BE2C (cell line): ENCODE measurements at regions not wholly inside any gene's neighbourhood (a gene's known extent, or its start where the extent isn't known, plus 50 kb on each side); places are given as distances from the start of the nearest gene placed in this dataset.

Source experiments
- DNase-seq: peaks from one replicate; pipeline ENCODE4 v3.0.0-alpha.2; 2020
- H3K27me3 ChIP-seq: fragments of 250-450 bp; sonication (Bioruptor Pico); 2 replicates; pipeline ENCODE4 v1.5.1; 2020; ENCODE audit warnings: mild to moderate bottlenecking
- H3K36me3 ChIP-seq: fragments of 250-450 bp; sonication (Bioruptor Pico); 2 replicates; pipeline ENCODE4 v1.5.1; 2020; ENCODE audit warnings: mild to moderate bottlenecking
- H3K4me1 ChIP-seq: fragments of 250-450 bp; sonication (Bioruptor Pico); 2 replicates; pipeline ENCODE4 v1.5.1; 2020
- H3K4me3 ChIP-seq: 2 replicates; pipeline ENCODE4 v1.5.1; 2011; ENCODE audit warnings: low read depth, low read length
- H3K9me3 ChIP-seq: fragments of 250-450 bp; sonication (Bioruptor Pico); 2 replicates; pipeline ENCODE4 v1.5.1; 2020
- TF ChIP-seq, protein P1 (sequence below): IDR thresholded peaks from 2 replicates; pipeline ENCODE4 v1.5.1; 2012; ENCODE audit warnings: mild to moderate bottlenecking, low read depth, low read length

- Histone ChIP-seq H3K4me1 (no peaks in the 10 kb centered on the region), H3K9me3 (no peaks in the 10 kb centered on the region), H3K36me3 (no peaks in the 10 kb centered on the region), H3K4me3 (no peak overlapping the region), H3K27me3 (no peaks in the 10 kb centered on the region)
- DNase-seq: no peak
- TF ChIP-seq, protein P1, sequence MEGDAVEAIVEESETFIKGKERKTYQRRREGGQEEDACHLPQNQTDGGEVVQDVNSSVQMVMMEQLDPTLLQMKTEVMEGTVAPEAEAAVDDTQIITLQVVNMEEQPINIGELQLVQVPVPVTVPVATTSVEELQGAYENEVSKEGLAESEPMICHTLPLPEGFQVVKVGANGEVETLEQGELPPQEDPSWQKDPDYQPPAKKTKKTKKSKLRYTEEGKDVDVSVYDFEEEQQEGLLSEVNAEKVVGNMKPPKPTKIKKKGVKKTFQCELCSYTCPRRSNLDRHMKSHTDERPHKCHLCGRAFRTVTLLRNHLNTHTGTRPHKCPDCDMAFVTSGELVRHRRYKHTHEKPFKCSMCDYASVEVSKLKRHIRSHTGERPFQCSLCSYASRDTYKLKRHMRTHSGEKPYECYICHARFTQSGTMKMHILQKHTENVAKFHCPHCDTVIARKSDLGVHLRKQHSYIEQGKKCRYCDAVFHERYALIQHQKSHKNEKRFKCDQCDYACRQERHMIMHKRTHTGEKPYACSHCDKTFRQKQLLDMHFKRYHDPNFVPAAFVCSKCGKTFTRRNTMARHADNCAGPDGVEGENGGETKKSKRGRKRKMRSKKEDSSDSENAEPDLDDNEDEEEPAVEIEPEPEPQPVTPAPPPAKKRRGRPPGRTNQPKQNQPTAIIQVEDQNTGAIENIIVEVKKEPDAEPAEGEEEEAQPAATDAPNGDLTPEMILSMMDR: no peak
Measured at GRCh38 chr4:163613383-163613782, 118.9 kb downstream of the TMA16 start.

- Histone ChIP-seq H3K4me1 (no peaks in the 10 kb centered on the region), H3K9me3 (no peaks in the 10 kb centered on the region), H3K36me3 (no peaks in the 10 kb centered on the region), H3K27me3 (no peaks in the 10 kb centered on the region), H3K4me3 (no peak overlapping the region)
- DNase-seq: no peak
- TF ChIP-seq, protein P1: no peak
Measured at GRCh38 chr4:163614866-163615265, 120.4 kb downstream of the TMA16 start.

GRCh38 chr4:163618845-163619244 is 124.4 kb downstream of the TMA16 start:
- DNase-seq: no peak
- no peaks in the 10 kb centered on the region for H3K27me3 ChIP-seq
- H3K9me3 ChIP-seq: no peaks in the 10 kb centered on the region
- no peaks in the 10 kb centered on the region for H3K4me1 ChIP-seq
- H3K36me3 ChIP-seq: no peaks in the 10 kb centered on the region
- TF ChIP-seq, protein P1: no peak
- H3K4me3 ChIP-seq: no peak overlapping the region

DNA sequence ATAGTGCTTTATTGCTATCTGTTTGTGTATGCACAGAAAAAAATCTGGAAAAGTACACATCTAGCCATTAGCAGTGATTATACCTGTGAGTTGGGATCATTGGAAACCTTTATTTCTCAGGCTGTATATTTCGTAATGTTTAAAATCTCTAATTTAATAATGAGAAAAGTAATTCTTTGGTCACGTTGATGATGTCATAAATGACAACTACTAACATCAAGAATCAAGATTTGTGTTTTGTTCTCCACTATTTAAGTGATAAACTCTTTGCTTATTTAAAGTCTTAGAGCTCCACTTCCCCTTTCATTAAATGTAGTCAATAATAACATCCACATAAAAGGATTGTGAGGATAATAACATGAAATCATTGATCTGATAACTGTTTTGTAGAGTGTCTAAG is 126.2 kb downstream of the TMA16 start:
- no peaks in the 10 kb centered on the region for H3K4me1 ChIP-seq
- DNase-seq: no peak
- H3K9me3 ChIP-seq: no peaks in the 10 kb centered on the region
- TF ChIP-seq, protein P1: no peak
- H3K36me3 ChIP-seq: no peaks in the 10 kb centered on the region
- H3K27me3 ChIP-seq: no peaks in the 10 kb centered on the region
- H3K4me3 ChIP-seq: no peak overlapping the region

- Histone ChIP-seq H3K36me3 (no peaks in the 10 kb centered on the region), H3K4me1 (no peaks in the 10 kb centered on the region), H3K4me3 (no peak overlapping the region), H3K27me3 (no peaks in the 10 kb centered on the region), H3K9me3 (no peaks in the 10 kb centered on the region)
- DNase-seq: no peak
- TF ChIP-seq, protein P1: no peak
Measured at GRCh38 chr4:163621821-163622220, 127.3 kb downstream of the TMA16 start.

DNA sequence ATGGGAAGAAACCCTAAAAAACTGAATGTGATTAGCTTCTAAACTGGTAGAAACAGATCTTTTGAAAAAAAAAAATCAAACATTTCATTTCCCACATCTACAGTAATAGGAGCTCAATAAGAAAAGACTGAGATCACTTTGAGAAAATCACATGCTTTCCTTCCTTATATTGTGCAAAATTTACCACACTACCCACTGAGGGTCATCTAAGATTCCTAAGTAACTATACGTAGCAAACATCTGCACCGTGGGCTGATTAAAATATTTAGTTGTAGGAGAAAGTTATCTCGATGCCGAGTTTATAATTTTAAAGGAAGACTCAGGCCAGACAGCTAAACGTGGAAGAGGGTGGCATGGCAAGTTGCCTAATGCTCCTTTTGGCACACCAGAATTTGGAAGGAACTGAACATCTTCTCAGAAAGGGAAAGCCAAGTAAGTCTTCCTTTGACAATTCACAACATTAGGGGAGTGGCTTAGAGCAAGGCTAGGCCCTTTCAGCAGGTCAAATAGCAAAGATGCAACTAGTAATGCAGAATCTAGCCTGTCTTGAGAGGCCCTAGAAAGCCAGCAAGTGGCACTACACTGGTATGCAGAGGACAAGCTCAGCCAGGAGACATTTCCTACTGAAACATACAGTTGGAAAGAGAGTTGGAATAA is 128.0 kb downstream of the TMA16 start:
- TF ChIP-seq, protein P1: no peak
- Histone ChIP-seq H3K36me3 (no peaks in the 10 kb centered on the region), H3K9me3 (no peaks in the 10 kb centered on the region), H3K4me1 (no peaks in the 10 kb centered on the region), H3K4me3 (no peak overlapping the region), H3K27me3 (no peaks in the 10 kb centered on the region)
- DNase-seq: no peak
